ENCODE measurements at regions not wholly inside any gene's neighbourhood (a gene's known extent, or its start where the extent isn't known, plus 50 kb on each side); places are given as distances from the start of the nearest gene placed in this dataset.

- Histone ChIP-seq H3K27me3 (ENCODE audit: control insufficient read depth, insufficient read depth, low read length) (peaks cover 7% of the 10 kb centered on the region), H3K4me3 (ENCODE audit: low read depth, low read length) (no peak overlapping the region), H3K27ac (ENCODE audit: low read depth, low read length) (no peak overlapping the region), H3K9me3 (ENCODE audit: control insufficient read depth, insufficient read depth, low read length) (no peaks in the 10 kb centered on the region)
- ChIA-PET POLR2A (interaction anchor here (0.6 to 1.0 kb wide), 3 partner anchors 19 to 348 kb away, joined by 3 to 5 read pairs (median 3); no protein-coding TSS in a partner anchor), CTCF (interaction anchor here (1.1 kb wide), 1 partner anchor 366 kb away, joined by 6 read pairs; no protein-coding TSS in a partner anchor)
- TF ChIP-seq, protein P1, sequence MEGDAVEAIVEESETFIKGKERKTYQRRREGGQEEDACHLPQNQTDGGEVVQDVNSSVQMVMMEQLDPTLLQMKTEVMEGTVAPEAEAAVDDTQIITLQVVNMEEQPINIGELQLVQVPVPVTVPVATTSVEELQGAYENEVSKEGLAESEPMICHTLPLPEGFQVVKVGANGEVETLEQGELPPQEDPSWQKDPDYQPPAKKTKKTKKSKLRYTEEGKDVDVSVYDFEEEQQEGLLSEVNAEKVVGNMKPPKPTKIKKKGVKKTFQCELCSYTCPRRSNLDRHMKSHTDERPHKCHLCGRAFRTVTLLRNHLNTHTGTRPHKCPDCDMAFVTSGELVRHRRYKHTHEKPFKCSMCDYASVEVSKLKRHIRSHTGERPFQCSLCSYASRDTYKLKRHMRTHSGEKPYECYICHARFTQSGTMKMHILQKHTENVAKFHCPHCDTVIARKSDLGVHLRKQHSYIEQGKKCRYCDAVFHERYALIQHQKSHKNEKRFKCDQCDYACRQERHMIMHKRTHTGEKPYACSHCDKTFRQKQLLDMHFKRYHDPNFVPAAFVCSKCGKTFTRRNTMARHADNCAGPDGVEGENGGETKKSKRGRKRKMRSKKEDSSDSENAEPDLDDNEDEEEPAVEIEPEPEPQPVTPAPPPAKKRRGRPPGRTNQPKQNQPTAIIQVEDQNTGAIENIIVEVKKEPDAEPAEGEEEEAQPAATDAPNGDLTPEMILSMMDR (IDR thresholded peaks at IDR 0.05; ENCODE audit: low read depth, low read length) = no peak
- DNase-seq (ENCODE audit: low read depth, low spot score) = peak; percentile 55
These were observed 125.9 kb downstream of the RHOU start for GRCh38 chr1:228860911-228861831.

GRCh38 chr1:228861832-228862180, 126.5 kb downstream of the RHOU start:
- no peak overlapping the region for H3K4me3 ChIP-seq (ENCODE audit: low read depth, low read length)
- no peak overlapping the region for H3K27ac ChIP-seq (ENCODE audit: low read depth, low read length)
- POLR2A ChIA-PET = interaction anchor here (1.0 kb wide), 1 partner anchor 20 kb away, joined by 3 read pairs; no protein-coding TSS in a partner anchor
- no peak for DNase-seq (ENCODE audit: low read depth, low spot score)
- CTCF ChIA-PET = interaction anchor here (1.1 kb wide), 1 partner anchor 366 kb away, joined by 6 read pairs; no protein-coding TSS in a partner anchor
- no peaks in the 10 kb centered on the region for H3K9me3 ChIP-seq (ENCODE audit: control insufficient read depth, insufficient read depth, low read length)
- H3K27me3 ChIP-seq (ENCODE audit: control insufficient read depth, insufficient read depth, low read length) = peaks cover 7% of the 10 kb centered on the region
- TF ChIP-seq, protein P1 (IDR thresholded peaks at IDR 0.05; ENCODE audit: low read depth, low read length) = no peak

DNA sequence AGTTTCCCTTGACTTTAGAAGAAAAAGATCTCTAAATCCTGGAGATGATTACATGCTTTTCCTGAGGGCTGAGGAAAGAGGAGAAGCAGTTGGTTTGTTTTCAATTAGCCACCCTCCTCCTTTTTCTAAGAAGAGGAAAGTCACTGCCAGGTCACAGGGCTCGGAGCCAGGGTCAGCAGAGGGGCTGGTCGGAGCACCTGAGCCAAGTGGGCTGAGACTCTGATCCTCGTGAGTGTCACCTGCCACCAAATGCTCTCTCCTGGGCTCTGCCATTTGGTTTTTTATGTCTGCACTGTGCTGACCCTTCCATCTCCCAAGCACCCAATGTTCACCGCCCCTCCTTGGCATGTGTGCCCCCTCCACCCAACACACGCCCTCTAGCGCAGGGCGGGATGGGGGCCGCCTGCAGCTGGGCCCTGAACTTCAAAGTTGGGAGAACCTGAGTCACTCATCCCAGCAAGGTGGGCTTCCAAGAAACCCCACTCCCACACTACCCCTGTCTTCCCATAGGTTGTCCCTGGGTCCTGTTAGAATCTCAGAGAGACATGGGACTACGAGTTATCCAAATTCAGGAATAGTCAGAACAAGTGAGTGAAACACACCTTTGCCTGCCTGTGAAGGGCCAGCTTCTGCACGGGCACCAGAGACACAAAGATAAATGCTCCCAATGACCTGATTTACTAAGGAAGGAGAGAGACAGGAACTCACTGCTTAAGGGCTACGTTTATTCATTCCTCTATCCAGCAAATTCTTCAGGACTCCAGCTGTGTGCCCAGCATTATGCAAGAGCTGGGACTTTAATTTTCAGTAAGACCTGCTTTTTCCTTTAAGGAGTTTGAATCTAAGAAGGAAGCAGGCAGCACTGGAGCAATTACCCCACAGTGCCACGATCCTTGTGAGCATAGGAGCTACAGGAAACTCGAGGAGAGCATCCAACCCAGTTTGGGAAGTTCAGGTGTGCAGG, 127.5 kb downstream of the RHOU start:
- ChIA-PET CTCF (interaction anchor here (1.7 kb wide), 1 partner anchor 365 kb away, joined by 8 read pairs; no protein-coding TSS in a partner anchor), POLR2A (interaction anchor here (0.9 kb wide), 1 partner anchor 101 kb away, joined by 3 read pairs; no protein-coding TSS in a partner anchor)
- no peaks in the 10 kb centered on the region for H3K9me3 ChIP-seq (ENCODE audit: control insufficient read depth, insufficient read depth, low read length)
- no peak overlapping the region for H3K27ac ChIP-seq (ENCODE audit: low read depth, low read length)
- H3K4me3 ChIP-seq (ENCODE audit: low read depth, low read length) = no peak overlapping the region
- no peak for DNase-seq (ENCODE audit: low read depth, low spot score)
- H3K27me3 ChIP-seq (ENCODE audit: control insufficient read depth, insufficient read depth, low read length) = peaks cover 6% of the 10 kb centered on the region
- TF ChIP-seq, protein P1 (IDR thresholded peaks at IDR 0.05; ENCODE audit: low read depth, low read length) = no peak

DNA sequence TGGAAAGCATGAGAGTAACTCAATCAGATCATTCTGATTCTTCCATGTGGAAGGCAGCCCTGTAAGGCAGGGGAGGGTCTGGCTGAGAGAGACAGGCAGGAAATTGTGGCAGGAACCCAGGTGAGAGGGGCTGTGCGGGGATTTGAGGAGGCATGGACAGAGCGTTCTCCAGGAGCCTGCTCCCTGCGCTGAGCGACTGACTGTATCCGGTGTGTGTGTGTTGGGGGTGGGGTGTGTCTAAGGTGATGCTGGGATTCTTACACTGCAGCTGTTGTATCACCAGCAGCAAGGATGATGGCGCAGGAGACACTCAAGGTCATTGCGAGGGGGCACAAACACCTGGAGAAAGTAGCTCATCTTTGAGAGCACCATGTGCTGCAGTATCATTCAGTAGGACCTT, 128.5 kb downstream of the RHOU start:
- H3K9me3 ChIP-seq (ENCODE audit: control insufficient read depth, insufficient read depth, low read length) = no peaks in the 10 kb centered on the region
- TF ChIP-seq, protein P1 (IDR thresholded peaks at IDR 0.05; ENCODE audit: low read depth, low read length) = no peak
- ChIA-PET CTCF (interaction anchor here (1.7 kb wide), 1 partner anchor 364 kb away, joined by 8 read pairs; no protein-coding TSS in a partner anchor), POLR2A (no interaction called here)
- DNase-seq (ENCODE audit: low read depth, low spot score) = no peak
- H3K27ac ChIP-seq (ENCODE audit: low read depth, low read length) = no peak overlapping the region
- H3K4me3 ChIP-seq (ENCODE audit: low read depth, low read length) = no peak overlapping the region
- H3K27me3 ChIP-seq (ENCODE audit: control insufficient read depth, insufficient read depth, low read length) = peaks cover 5% of the 10 kb centered on the region

All from AG04450 (cell line).